GM21423 (cell line): ENCODE measurements at regions not wholly inside any gene's neighbourhood (a gene's known extent, or its start where the extent isn't known, plus 50 kb on each side); places are given as distances from the start of the nearest gene placed in this dataset.

Experiments used
- ATAC-seq: cut with Tn5 transposase; IDR thresholded peaks from one replicate; pipeline ENCODE4 v1.9.1; 2021; ENCODE audit warnings: mild to moderate bottlenecking, moderate library complexity; ENCODE audit not compliant: unreplicated experiment

GRCh38 chr6:126091466-126091865, 105.1 kb downstream of the TRMT11 start:
- ATAC-seq: no peak

GRCh38 chr6:126093108-126093507, 106.8 kb downstream of the TRMT11 start:
- ATAC-seq: no peak

DNA sequence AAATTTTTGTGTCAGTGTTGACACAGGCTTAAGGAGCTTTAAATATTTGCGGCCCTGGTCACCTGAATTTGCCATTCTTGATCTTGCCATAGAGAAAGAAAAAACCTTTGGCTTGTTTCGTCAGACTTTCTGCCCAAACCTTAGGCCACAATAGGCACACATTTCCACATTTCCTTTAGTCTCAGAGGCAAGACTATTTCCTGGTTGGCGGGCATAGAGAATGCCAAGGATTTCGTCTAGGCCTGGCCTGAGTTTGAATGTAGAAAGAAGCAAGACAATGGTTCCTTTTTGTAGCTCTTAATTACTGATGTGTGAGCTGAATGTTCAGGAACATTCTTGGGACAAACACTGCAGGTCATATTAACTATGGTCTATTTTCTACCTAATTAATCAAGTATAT, 108.1 kb downstream of the TRMT11 start:
- ATAC-seq: no peak

DNA sequence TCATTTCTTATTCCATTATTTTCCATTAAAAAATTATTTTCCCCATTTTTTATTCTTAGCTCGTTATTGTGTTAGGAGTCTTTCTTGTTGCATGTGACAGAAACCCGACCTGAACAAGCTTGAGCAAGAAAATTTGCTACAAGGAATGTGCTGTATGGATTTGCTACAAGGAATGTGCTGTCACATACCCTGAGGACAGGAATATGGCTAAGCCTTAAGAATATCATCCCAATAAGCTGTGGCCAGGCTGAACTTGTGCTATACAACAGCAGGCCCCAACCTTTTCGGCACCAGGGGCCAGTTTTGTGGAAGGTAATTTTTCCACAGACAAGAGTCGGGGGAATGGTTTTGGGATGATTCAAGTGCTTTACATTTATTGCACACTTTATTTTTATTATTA, 114.0 kb downstream of the TRMT11 start:
- ATAC-seq: no peak

GRCh38 chr6:126102358-126102757, 116.0 kb downstream of the TRMT11 start:
- no peak for ATAC-seq

GRCh38 chr6:126103993-126104392, 117.7 kb downstream of the TRMT11 start:
- ATAC-seq: no peak

- ATAC-seq: no peak
Observed at GRCh38 chr6:126107475-126108166, 121.3 kb downstream of the TRMT11 start.

- ATAC-seq: no peak
Observed at GRCh38 chr6:126110512-126111270, 124.4 kb downstream of the TRMT11 start.

DNA sequence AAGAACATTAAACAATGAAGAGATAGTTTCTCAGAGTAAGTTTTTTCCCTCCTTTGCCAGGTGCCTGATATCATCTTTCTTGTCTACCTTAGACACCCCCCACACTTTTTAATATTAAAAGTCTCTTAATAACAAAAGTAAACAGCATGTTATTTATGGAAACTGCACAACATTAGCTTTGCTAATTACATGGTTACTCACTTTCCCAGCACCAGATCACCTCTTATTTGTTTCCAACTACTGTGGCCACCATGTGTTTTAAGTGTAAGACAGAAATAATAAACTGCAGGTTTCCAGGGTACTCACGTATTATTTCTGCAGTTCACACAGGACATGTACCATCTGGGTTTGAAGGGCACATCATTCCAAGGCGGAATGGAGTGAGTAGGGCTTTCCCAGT, 125.0 kb downstream of the TRMT11 start:
- ATAC-seq: no peak

DNA sequence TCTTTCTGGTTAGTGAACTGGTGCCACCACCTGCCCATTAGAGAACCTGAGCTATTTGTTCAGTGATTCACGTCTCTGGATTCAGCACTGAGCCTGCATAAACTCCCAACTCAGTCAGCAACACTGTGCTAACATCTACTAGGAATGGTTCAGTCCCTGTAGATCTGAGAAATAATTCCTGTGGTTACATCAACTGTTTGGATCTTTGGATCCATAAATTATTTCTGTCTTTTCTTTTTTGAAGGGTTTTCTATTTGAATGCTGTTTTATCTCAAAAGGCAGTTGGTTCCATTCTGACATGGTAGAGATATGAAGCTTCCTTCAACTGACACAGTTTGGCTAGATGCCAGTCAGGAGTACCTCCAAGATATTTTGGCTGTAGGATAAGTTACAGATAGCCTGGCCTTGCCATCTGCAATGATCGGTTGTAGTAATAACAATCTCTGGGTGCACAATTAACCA, 125.9 kb downstream of the TRMT11 start:
- ATAC-seq: no peak

- ATAC-seq: no peak
Observed at GRCh38 chr6:126113261-126113660, 126.9 kb downstream of the TRMT11 start.

DNA sequence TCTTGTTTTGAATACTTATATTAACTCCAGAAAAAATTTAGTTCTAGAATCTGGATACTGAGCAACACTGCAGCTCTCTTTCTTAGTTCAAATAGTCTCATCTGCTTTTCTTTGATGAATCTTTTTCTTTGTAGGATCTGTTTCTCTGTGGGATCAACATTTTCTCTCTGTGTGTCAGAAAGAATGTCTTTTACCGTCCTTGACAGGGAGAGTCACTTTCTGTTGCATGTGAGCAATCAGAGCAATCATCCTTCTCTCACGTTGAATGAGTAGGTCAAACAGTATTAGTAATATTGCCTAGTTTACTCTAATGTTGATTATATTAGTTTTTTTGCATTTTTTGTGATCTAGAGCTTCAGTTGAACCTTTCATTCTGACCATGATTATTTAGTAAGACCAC, 130.9 kb downstream of the TRMT11 start:
- no peak for ATAC-seq

DNA sequence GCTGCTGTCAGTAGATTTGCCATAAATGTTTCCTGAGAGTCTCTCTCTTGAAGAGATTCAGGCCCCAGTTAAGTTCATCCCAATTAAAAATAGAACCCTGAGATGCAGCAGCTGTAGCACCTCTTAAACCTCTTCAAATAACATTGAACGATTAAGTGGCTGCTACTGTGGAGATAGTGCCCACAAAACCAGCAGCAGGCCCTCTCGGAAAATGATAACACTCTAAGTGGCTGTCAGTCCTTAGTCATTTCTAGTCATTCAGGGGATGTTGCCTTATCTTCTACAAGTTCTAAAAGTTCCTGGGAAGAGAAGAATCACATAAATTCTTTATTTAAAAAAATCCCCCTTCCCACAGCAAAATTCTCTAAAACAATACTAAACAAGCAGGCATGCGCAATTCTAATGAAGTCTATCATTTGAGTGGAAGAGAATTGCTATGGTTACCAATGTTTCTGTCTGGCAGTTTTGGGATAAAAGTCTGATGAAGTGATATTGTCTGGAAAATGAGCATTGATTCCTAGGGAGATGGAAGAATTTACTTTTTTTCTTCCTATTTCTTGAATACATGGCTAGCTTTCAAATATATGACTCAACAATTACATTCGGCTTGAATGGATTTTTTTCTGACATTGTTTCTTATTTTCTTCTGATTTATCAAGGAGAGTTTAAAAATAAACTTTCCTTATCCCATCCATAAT, 131.9 kb downstream of the TRMT11 start:
- ATAC-seq: no peak

DNA sequence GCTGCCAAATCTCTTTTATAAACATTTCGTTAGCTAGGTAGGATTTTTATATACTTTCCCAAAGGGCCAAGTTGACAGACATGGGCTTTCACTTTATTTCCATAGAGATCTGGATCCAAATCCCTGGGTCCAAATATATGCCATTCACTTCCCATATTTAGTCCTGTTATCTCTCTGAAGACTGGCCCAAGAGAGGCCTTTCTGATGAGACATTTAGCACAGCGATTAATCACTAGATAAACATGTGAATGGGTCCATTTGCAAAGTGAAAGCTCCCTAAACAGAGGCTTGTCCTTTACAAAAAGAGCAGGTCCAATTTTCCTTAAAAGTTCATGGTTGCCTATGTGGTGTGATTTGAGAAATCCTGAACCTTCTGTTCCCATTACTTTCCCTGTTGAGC, 132.6 kb downstream of the TRMT11 start:
- ATAC-seq: no peak

GRCh38 chr6:126123226-126123625, 136.9 kb downstream of the TRMT11 start:
- ATAC-seq: no peak

DNA sequence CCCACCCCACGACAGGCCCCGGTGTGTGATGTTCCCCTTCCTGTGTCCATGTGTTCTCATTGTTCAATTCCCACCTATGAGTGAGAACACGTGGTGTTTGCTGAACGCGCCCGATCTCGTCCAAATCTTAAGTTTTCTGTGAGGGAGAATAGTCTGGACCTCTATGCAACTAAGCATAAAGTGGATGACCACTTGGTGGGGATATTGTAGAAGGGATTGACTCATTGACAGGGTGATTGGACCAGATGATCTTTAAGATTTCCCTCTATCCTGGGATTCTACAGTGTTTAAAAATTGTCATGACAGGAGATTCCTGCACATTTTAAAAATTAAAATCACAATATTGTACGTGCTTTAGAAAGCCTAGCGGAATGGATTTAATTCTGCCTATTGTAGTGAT, 141.3 kb downstream of the TRMT11 start:
- no peak for ATAC-seq

DNA sequence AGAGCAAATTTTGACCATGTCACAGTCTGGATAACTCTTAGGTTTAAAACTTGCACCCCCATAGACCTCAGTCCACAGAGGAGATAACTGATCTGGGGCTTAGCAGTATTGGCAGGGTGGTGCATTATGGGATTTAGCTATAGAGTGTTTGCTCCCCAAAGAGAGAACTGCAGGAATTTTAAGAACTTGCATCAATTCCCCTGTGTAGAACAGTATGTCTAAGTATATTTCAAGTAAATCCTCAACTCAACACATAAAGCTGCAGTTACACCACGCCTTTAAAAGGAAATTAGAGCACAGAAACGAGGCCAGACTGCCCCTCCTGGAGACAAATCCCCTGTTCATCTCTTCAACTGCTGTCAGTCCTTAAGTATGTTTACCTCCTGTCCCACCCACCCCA, 144.9 kb downstream of the TRMT11 start:
- no peak for ATAC-seq

DNA sequence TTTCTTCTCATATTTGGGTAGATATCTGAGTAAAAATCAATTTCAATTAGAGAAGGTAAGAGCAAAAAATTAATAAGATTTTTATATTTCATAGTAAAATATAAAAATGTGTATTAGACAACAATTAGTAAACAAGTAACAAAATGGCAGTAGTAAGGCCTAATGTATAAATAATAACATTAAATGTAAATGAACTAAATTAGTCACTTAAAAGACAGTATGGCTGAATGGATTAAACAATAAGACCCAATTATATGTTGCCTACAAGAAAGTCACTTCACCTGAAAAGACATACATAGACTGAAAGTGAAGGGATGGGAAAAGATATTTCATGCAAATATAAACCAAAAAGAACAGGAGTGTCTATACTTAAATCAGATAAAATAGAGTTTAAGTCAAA, 147.6 kb downstream of the TRMT11 start:
- no peak for ATAC-seq

- no peak for ATAC-seq
Observed at GRCh38 chr6:126134491-126134890, 148.2 kb downstream of the TRMT11 start.

- ATAC-seq: no peak
Observed at GRCh38 chr6:126140015-126140414, 153.7 kb downstream of the TRMT11 start.

DNA sequence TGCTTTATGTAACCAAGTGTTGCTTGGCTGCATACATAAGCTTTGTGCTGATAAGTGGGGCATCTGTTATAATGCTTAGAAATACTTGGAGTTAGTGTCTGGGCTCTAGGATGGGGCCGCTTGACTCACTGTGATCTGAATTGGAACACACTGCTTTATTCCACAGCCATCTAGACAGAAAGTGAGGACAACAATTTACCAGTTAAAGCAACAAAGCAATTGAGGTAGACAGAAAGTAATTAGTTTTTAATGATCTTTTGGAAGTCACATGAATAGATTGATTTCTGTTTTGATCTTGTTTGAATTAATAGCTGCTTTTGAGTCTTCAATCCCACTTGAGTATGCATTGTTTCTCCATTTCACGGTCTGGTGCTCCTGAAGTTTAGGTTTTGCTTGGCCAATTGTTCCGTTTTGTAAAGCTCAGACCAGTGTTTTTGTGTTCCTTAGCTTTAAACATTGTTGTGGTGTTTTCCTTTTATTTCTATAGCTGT, 157.5 kb downstream of the TRMT11 start:
- no peak for ATAC-seq

DNA sequence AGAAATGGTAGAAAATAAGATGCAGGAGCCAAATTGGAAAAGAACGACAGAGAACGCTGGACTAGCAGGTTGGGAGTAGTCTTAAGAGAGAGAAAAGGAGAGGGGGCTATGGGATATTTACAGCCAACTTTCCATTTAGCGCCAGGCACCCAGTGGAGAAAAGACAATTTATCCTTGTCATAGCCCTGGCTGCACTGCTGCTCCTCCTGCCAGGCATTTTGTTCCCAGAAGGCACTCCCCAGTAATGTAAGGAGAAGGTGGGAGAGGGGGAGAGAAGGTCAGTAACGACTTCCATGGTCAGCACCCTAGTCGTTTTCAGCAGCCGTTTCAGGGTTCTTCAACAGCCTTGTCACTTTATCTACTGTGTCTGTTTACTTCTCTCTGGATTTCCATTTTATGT, 159.0 kb downstream of the TRMT11 start:
- ATAC-seq: no peak
